MM.1S (cell line): ENCODE measurements at regions not wholly inside any gene's neighbourhood (a gene's known extent, or its start where the extent isn't known, plus 50 kb on each side); places are given as distances from the start of the nearest gene placed in this dataset.

Experiments
- EZH2 ChIP-seq: fragments of 300-600 bp; sonication (generic); optimal IDR thresholded peaks from 2 replicates; pipeline ENCODE3; 2017; ENCODE audit warnings: low read depth, mild to moderate bottlenecking, antibody characterized with exemption, low read length, mixed read lengths
- TF ChIP-seq, protein P1 (sequence below): fragments of 300-600 bp; sonication (generic); IDR thresholded peaks from 2 replicates; pipeline ENCODE4 v1.5.1; 2016; ENCODE audit warnings: antibody characterized with exemption, low read length, mixed read lengths

DNA sequence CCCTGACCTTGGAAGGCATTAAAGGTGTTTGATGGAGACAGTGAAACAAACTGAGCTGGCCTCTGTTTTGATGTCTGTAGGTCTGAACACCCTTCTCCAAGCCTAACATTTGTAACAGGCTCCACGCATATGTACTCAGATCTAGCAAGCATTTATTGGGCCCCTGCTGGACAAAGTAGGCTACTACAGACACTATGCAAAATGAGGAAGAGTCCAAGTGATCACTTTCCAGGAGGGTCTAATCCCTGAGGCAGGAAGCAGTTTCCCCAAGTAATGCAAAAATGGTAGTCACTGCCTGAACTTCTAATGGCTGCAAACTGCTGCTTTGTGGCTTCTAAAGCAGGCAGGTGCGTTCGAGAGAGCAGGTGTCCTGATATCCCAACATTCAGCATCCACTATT lies 405.8 kb downstream of the MED13L start:
- TF ChIP-seq, protein P1, sequence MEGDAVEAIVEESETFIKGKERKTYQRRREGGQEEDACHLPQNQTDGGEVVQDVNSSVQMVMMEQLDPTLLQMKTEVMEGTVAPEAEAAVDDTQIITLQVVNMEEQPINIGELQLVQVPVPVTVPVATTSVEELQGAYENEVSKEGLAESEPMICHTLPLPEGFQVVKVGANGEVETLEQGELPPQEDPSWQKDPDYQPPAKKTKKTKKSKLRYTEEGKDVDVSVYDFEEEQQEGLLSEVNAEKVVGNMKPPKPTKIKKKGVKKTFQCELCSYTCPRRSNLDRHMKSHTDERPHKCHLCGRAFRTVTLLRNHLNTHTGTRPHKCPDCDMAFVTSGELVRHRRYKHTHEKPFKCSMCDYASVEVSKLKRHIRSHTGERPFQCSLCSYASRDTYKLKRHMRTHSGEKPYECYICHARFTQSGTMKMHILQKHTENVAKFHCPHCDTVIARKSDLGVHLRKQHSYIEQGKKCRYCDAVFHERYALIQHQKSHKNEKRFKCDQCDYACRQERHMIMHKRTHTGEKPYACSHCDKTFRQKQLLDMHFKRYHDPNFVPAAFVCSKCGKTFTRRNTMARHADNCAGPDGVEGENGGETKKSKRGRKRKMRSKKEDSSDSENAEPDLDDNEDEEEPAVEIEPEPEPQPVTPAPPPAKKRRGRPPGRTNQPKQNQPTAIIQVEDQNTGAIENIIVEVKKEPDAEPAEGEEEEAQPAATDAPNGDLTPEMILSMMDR = peak; percentile 37
- no peak for TF ChIP-seq EZH2
